ENCODE measurements at regions not wholly inside any gene's neighbourhood (a gene's known extent, or its start where the extent isn't known, plus 50 kb on each side); places are given as distances from the start of the nearest gene placed in this dataset.

DNA sequence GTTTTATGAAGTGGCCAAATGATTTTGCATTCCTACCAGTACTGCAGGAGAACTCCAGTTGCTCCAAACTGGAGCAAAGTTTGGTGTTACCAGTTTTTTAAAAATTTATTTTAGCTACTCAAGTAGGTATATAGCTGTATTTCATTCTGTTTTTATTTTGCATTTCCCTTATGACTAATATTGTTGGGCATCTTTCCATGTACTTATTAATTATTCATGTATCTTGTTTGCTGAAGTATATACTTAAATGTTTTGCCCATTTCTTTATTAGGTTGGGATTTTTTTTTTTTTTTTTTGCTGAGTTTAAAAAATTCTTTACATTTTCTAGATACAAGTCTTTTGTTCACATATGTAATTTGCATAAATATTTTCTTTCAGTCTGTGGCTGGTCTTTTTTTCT lies 386.6 kb upstream of the DAB2 start:
- no peak for DNase-seq (ENCODE audit: low read depth)
- TF ChIP-seq, protein P1, sequence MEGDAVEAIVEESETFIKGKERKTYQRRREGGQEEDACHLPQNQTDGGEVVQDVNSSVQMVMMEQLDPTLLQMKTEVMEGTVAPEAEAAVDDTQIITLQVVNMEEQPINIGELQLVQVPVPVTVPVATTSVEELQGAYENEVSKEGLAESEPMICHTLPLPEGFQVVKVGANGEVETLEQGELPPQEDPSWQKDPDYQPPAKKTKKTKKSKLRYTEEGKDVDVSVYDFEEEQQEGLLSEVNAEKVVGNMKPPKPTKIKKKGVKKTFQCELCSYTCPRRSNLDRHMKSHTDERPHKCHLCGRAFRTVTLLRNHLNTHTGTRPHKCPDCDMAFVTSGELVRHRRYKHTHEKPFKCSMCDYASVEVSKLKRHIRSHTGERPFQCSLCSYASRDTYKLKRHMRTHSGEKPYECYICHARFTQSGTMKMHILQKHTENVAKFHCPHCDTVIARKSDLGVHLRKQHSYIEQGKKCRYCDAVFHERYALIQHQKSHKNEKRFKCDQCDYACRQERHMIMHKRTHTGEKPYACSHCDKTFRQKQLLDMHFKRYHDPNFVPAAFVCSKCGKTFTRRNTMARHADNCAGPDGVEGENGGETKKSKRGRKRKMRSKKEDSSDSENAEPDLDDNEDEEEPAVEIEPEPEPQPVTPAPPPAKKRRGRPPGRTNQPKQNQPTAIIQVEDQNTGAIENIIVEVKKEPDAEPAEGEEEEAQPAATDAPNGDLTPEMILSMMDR (conservative IDR thresholded peaks at IDR 0.05; ENCODE audit: low read depth, low read length) = no peak
- no peak overlapping the region for H3K4me3 ChIP-seq (ENCODE audit: low read length)

DNA sequence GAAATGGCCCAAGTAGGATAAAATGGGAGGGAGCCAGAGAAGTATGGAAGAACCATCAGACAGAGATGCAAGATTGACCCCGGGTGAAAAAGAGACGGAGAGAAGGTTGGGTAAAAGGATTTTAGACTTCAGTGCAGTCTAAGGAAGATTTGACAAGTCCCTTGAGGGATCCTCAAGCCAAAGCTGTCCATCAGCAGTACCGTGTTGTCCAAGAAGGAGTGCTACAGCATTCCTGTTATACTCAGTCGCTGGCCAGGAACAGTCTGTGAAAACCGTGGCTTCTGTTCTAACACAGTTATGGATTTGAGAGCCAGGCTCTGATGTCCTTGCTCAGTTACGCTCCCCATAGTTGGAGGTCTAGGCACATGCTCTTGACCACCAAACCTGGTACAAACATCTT lies 383.9 kb upstream of the DAB2 start:
- DNase-seq (ENCODE audit: low read depth) = no peak
- TF ChIP-seq, protein P1 (conservative IDR thresholded peaks at IDR 0.05; ENCODE audit: low read depth, low read length) = no peak
- no peak overlapping the region for H3K4me3 ChIP-seq (ENCODE audit: low read length)

DNA sequence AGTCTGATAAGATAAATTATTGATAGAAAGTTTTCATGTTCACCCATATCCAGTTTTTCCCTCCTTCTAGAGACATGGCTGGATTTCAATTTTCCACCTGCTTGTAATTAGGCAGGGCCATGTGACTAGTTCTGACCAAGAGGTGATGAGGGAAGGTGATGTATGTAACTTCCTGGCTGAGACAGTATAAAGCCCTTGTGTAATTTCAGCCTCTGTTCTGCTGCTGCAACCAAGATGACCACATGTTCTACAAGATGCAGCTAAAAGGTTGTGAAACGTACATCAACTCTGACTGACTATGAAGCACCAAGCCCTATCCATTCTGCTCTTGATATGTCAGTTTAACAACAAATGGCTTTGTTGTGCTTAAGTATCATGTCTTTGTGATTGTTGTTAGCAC lies 376.5 kb upstream of the DAB2 start:
- DNase-seq (ENCODE audit: low read depth) = no peak
- H3K4me3 ChIP-seq (ENCODE audit: low read length) = no peak overlapping the region
- TF ChIP-seq, protein P1 (conservative IDR thresholded peaks at IDR 0.05; ENCODE audit: low read depth, low read length) = no peak

DNA sequence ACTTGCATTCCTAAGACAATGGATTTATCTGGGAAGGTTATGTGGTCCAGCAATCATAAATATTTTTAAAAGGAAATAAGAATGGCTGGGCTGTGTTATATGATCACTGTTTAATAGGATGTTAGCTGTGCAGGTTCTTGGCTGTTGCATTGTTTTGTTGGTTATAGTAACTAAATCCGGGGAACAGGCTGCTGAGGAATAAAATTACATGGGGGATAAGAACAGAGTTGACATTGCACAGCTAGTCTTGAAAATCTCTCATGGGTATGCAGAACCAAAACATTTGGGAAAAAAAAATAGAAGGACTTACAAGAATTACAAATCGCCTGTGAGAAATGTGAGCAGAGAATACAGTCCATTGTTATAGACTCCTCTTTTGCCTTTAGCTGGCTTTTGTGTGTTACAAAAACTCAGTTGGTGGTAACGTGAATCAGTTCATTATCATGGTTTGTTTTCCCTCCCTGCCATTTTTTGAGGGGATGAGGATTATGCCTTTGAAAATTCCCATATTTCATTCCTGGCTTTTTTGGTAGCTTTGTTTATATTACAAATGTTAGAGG lies 375.3 kb upstream of the DAB2 start:
- TF ChIP-seq, protein P1 (conservative IDR thresholded peaks at IDR 0.05; ENCODE audit: low read depth, low read length) = no peak
- no peak overlapping the region for H3K4me3 ChIP-seq (ENCODE audit: low read length)
- no peak for DNase-seq (ENCODE audit: low read depth)

DNA sequence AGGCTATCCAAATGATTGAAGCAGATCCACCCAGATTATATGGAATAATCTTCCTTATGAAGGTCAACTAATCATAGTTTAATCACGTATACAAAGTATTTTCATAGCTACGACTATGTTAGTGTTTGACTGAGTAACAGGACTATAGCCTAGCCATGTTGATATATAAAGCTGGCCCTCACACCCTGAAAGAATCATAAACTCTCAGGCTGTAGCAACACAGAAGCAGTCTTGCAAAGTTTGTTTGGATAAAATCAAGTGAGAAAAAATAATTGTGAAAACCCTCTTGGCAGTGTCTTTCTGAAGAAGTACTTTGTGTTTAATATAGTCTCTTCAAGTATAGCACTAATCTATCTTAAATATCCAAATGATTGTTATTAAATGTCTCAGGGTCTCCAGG lies 374.5 kb upstream of the DAB2 start:
- TF ChIP-seq, protein P1 (conservative IDR thresholded peaks at IDR 0.05; ENCODE audit: low read depth, low read length) = no peak
- H3K4me3 ChIP-seq (ENCODE audit: low read length) = no peak overlapping the region
- DNase-seq (ENCODE audit: low read depth) = no peak

DNA sequence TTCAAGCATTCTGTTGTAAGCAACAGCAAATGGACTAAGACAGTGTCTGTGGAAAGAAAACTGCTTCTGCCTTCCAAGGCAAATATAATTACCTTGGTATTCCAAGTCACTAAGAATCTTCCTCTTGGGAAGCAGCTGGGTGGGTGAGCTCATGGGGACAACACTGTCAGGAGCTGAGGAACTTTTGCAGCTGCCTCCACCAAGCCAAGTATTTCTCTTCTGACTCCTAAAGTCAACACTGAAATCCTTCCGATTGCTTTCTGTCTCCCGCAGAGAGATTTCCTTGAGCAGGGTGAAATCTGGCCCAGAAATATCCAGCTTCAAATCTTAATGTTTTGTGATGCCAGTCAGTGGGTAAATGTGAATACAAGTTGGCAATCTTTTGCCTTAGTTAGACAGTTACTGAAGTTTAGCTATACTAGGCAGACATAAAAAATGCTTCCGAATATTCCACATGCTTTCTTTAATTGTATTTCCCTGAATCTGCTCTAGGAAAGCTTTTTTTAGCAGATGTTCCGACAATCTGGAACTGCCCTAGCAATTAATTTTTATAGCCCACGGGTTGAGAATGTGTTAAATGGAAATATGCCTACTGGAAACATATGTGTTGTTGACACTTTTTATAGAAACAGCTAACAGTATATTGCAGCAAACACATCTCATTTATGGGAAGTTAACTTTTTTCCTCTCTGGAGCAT lies 369.9 kb upstream of the DAB2 start:
- H3K4me3 ChIP-seq (ENCODE audit: low read length) = no peak overlapping the region
- DNase-seq (ENCODE audit: low read depth) = no peak
- TF ChIP-seq, protein P1 (conservative IDR thresholded peaks at IDR 0.05; ENCODE audit: low read depth, low read length) = no peak

DNA sequence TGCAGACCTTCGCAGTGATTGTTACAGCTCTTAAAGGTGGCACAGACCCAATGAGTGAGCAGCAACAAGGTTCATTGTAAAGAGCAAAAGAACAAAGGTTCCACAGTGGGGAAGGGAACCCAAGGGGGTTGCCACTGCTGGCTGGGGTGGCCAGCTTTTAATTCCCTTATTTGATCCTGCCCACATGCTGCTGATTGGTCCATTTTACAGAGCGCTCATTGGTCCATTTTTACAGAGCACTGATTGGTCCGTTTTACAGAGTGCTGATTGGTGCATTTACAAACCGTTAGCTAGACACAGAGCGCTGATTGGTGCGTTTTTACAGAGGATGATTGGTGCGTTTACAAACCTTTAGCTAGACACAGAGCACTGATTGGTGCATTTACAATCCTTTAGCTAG lies 360.6 kb upstream of the DAB2 start:
- H3K4me3 ChIP-seq (ENCODE audit: low read length) = no peak overlapping the region
- DNase-seq (ENCODE audit: low read depth) = no peak
- TF ChIP-seq, protein P1 (conservative IDR thresholded peaks at IDR 0.05; ENCODE audit: low read depth, low read length) = no peak

Data from retinal pigment epithelial cell (primary cell).